ENCODE measurements at regions not wholly inside any gene's neighbourhood (a gene's known extent, or its start where the extent isn't known, plus 50 kb on each side); places are given as distances from the start of the nearest gene placed in this dataset.

- no peak for TF ChIP-seq CTCF (IDR thresholded peaks at IDR 0.05; ENCODE audit: low read depth, low read length)
- no peak overlapping the region for H3K4me3 ChIP-seq (ENCODE audit: low read depth, low read length)
Measured at GRCh38 chr9:14383294-14383693, 69.4 kb upstream of the NFIB start.

GRCh38 chr9:14380061-14380836, 66.3 kb upstream of the NFIB start:
- no peak for TF ChIP-seq CTCF (IDR thresholded peaks at IDR 0.05; ENCODE audit: low read depth, low read length)
- no peak overlapping the region for H3K4me3 ChIP-seq (ENCODE audit: low read depth, low read length)

GRCh38 chr9:14379280-14379679, 65.3 kb upstream of the NFIB start:
- TF ChIP-seq CTCF (IDR thresholded peaks at IDR 0.05; ENCODE audit: low read depth, low read length) = no peak

GRCh38 chr9:14373706-14374105, 59.8 kb upstream of the NFIB start:
- no peak for TF ChIP-seq CTCF (IDR thresholded peaks at IDR 0.05; ENCODE audit: low read depth, low read length)
- H3K4me3 ChIP-seq (ENCODE audit: low read depth, low read length) = no peak overlapping the region

More at GRCh38 chr9:14379280-14379679, 65.3 kb upstream of the NFIB start:
- H3K4me3 ChIP-seq (ENCODE audit: low read depth, low read length) = no peak overlapping the region

GRCh38 chr9:14373336-14373666, 59.4 kb upstream of the NFIB start:
- no peak overlapping the region for H3K4me3 ChIP-seq (ENCODE audit: low read depth, low read length)
- no peak for TF ChIP-seq CTCF (IDR thresholded peaks at IDR 0.05; ENCODE audit: low read depth, low read length)

DNA sequence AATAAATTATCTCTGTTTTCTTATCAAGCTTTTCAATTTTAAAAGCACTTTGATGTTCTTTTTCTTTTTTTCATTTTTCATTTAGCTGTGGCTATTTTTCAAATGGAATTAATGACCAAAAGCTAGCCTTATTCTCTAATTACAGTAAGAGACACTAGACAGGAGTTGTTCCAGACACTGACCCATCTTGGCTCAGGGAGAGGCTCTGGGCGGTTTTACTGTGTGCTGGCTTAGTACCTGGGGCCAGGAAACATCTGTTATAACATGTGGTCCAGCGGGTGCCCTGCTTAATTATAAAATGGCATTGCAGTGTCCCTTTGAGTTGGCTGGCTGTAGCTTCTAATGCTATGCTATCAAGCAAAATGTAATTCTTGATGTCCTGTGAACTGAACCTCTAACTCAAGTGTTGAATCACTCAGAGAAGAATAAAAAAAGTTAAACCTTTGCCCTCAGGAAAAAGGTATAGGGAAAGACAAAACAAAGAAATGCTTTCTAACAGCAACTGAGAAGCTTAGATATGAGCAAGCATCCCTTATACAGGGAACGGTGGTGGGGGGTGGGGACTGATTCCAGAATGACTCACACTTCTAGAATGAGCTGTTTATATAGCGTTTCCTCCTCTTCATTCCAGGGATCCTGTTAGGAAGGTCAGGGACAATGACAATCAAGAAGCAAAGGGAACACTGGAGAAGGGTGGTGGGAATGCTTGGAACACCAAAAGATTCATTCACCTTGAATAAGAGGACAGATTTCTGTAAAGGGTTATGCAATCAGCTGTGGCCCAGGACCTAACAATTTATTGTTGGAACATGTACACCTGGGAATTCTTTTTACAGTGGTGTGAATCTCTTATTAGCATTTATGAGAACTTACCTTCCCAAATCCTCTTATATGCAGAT, 58.7 kb upstream of the NFIB start:
- H3K4me3 ChIP-seq (ENCODE audit: low read depth, low read length) = no peak overlapping the region
- no peak for TF ChIP-seq CTCF (IDR thresholded peaks at IDR 0.05; ENCODE audit: low read depth, low read length)

- no peak for TF ChIP-seq CTCF (IDR thresholded peaks at IDR 0.05; ENCODE audit: low read depth, low read length)
- H3K4me3 ChIP-seq (ENCODE audit: low read depth, low read length) = no peak overlapping the region
Measured at GRCh38 chr9:14369011-14369410, 55.1 kb upstream of the NFIB start.

Measured in WI38 (cell line).